Fibroblast of skin of back (primary cell): ENCODE measurements at regions not wholly inside any gene's neighbourhood (a gene's known extent, or its start where the extent isn't known, plus 50 kb on each side); places are given as distances from the start of the nearest gene placed in this dataset.
"Not testable (repeated sequence)": the region's sequence is repeated elsewhere in the genome, so short reads cannot be mapped to it uniquely, and the experiment has no call there.

Experiments used
- DNase-seq: peaks from one replicate; pipeline ENCODE4 v3.0.0-alpha.2; 2013

DNA sequence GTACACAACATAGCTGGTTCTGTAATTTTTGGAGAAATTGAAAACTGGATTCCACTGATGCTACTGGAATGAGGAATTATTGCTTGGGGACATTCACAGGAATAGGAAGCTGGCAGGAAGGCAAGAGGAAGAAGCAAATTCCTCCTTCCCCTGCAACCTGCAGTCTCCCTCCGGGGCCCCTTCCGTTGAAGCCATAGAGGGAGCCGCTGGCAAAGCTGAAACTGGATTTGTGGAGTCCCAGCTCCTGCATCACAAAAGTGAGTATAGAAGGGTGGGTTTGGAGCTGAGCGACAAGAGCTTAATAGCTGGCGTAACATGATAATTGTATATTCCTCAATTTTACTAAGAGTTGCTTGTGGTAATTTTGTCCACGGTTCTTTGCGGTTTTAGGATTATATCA lies 190.8 kb downstream of the ADRA2A start:
- DNase-seq = no peak

DNA sequence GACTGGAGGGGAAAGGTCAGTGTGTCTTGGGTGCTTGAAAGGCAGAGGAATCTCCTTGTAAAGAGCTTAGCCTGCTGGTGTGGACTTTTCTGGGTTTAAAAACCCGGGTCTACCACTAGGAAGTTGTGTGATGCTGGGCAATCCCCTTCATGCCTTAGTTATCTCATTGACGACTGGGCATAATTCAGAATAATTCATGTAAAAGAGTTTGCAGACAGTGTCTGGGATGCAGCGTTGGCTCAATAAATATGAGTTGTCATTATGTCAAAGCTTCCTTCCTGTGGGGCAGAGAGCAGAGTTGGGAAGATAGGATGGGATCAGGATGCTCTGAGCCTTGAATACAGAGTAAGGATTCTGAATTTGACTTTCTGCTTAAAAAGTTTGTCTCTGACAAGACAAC lies 196.4 kb downstream of the ADRA2A start:
- no peak for DNase-seq

DNA sequence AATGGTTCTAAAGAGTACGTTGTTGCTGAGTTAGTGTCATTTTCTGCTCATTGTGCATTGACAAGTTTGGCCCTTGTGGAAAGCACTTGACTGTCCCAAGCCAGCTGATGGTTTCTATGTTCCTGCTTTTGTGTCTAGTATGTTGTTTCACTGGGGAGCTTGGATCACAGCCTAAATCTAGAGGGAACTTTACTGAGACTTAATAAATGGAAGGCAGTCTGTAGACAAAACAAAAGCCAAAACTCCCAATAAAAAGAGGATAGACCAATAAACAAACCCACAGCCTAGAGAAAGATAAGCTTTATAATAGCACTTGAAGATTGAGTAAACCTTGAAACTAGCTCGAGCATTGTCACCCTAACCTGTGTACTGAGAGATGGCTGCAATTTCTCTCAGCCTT lies 196.8 kb downstream of the ADRA2A start:
- DNase-seq = no peak

DNA sequence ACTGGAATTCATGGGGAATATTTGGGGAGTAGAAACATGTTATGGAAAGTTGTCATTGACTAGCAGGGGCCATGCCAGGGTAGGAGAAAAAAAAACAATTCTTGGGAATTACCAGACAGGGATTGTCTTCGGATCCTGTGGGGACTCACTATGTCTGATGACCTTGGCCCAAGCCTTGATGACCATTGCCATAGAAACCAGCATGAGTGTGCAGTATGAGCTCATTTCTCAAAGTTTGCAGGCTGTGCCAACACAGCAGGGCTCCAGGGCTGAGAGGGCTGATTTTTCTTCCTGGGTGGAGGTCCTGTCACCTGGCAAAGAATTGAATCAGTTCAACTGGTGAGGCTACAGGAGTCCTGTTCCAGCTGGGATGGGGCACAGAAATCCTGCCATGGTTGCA lies 198.3 kb downstream of the ADRA2A start:
- DNase-seq = no peak

DNA sequence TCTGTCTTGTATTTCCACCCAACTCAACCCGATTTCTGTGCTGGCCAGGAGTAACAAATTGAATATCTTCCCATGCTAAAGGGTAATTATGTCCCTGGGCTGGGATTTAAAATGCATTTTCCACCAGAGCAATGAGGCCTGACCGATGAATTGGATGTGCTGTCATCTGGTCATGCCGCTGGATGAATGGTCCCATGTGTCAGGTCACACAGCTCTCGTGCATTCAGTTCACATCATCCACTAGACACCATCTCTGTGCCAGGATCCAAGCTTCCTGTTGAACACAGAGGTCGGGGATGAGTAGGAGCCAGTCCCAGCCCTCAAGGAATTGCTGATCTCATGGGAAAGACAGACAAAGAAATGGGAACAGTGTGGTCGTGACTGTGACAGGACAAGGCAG lies 200.8 kb downstream of the ADRA2A start:
- no peak for DNase-seq

DNA sequence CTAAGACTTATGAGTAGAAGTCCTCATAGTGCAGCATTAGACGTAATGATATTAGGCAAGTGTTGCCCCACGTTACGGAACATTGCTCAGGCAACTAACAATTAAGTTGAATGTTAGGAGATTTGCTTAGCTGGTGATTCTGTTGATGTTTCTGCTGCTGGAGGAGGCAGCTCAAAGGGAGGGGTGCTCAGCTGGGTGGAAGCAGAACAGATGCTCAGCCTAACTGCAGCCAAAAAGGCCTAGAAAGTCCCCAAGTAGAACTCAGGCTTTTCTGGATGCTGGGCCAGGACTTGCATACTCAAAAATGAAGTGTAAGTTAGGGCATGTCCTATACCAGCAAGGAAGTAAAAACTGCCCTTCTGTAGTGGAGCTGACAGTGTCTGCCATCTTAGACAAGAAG lies 201.4 kb downstream of the ADRA2A start:
- no peak for DNase-seq

DNA sequence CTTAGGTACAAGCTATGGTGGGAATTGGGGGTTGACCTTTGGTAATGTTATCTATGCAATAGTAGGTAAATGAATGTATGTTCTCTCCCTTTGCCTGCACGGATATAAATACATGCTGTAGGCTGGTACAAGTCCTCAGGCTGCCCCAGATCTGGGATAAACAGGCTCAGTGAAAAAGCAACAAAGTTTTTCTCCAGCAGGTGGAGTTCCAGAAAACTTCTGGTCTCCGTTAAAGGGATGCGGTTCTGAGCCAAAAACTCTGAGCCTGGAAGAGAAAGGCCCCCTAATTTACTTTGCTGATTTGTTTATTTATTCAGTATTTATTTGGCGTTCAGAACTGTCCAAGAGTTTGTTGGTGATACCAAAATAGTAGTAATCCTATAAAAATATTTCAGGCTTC lies 204.7 kb downstream of the ADRA2A start:
- peak; percentile 18 for DNase-seq

DNA sequence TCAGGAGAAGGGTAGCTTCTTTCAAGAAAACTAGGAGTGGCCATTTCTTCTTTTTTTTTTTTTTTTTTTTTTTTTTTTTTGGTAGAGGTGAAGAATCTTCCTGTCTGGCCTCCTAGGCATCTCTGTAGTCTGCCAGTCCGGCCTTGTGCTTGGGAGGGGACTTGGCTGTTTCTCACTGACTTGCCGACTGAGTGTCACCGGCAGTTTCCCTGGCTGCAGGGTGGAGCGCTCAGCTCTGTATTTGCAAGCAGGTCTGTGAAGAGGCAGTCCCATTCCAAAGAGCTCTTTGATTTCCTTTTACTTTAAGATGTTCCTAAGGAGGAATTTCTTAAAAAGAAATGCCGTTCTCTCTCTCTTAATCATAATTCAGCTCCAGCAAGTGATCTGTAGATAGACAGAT lies 212.6 kb downstream of the ADRA2A start:
- DNase-seq = no peak

DNA sequence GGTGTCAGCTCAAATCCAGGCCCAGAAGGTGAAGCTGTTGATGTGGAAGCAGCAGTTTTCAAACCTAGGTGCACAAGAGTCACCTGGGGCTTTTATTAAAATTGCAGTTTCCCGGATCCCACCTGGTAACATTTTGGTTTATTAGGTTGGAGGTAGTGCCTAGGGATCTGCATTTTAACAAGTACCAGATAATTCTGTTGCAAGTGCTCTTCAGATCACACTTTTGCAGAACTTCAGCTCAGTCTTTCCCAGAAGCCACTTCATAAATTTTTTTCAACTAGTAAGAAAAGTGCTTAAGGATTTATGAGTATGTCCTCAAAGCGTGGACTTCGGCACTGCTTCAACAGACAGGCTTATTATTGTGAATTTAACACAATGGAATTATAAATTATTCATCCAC lies 213.8 kb downstream of the ADRA2A start:
- no peak for DNase-seq

DNA sequence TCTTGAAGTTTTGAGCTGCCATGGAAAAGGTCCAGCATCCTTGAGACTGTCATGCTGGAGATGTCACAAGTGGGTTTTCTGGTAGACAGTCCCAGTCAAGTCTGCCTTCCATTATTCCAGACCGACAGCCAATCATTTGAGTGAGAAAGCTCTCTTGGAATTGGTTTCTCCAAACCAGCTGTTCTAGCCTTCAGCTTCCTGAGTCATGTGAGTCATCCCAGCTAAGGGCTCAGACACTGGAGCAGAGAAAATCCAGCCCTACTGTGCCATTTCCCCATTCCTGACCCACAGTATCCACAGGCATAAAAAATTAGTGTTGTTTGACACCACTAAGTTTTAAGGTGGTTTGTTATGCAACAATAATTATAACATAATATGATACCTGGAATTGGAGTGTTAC lies 219.0 kb downstream of the ADRA2A start:
- peak; percentile 35 for DNase-seq

DNA sequence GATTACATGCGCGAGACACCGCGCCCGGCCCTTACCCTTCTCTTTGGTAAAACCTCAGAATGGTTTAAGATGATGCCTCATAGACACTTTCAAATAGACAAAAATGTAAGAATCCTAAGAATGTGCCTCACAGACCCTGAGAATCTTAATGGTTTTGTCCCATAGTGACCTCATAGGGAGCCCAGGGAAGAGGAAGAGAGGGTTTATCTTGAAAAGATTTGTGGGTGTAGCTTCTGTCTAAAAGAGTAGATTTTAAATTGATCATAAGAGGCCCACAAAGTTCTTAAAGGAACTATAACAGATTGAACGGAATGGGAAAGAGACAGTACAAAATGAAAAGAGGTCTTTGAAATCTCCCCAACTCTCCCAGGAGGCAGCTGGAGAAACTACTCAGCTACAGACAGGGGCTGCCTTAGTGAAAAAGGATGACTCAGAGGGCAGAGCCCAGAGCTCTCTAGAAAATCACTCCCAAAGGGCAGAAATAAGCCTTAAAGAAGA lies 220.6 kb downstream of the ADRA2A start:
- peak; percentile 89 for DNase-seq

DNA sequence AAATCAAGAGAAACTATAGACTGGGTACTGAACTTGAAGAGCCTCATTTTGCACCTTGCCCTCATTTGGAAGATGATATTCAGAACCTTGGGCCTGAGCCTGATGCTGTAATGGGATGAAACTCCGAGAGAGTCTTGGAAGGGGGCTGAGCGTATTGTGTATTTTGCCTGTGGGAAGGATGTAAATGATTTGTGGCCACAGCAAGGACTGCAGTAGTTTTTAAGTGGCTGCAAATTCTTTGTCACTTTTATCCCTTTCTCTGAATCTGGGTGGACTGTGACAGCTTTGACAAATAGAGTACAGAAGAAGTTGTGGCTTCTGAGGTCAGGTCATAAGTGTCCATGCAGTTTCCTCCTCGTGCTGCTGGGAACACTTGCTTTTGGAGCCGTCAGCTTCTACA lies 221.2 kb downstream of the ADRA2A start:
- DNase-seq = peak; percentile 16

DNA sequence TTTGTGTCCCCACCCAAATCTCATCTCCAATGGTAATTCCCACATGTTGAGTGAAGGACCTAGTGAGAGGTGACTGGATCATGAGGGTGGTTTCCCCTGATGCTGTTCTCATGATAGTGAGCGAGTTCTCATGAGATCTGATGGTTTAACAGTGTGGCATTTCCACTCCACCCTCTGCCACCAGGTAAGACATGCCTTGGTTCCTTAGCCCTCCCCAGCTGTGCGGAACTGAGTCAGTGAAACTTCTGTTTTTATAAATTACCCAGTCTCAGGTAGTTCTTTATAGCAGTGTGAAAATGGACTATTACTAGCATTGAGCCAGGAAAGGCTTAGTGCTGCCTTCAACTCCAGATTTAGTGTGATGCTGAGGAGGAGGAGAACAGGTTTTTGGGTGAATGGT lies 222.2 kb downstream of the ADRA2A start:
- DNase-seq = no peak

DNA sequence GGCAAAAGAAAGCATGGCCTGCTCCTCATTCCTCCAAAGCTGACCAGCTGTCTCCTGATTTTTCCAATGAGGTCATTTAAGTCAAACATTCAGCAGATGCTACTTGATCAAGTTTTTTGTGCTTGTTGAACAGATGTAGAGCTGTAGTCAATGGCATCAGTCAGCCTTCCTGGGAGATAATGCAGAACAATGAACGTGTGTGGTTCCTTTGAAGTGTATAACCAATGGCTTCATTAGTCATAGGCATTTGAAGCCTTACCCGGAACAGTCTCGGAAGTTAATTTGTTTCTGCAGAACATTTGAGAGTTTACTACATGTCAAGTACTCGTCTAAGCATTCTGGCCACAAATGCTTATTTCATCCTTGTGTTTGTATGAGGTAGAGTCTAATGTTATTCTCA lies 227.1 kb downstream of the ADRA2A start:
- DNase-seq = no peak

DNA sequence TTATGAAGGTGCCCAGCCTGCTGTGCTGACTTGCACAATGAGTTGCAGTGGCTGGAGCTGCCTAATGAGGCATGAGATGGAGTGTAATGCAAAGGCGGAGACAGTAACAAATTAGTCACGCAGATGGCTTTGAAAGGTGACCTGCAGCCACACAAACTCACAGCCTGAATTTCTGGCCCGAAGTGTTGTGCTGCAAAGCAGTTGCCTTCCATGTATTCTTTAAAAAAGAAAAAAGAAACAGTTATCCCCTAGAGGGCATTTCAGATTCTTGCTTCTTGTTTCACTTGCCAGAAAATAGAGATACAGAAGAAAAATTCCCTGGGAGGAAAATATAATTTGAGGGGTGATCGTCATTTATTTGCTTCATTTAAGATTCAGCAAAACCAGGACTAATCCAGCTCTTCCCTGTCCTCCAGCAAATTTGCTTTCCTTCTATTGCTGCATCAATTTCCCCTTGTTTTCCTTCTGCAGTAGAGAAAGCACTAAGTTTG lies 239.9 kb downstream of the ADRA2A start:
- no peak for DNase-seq

DNA sequence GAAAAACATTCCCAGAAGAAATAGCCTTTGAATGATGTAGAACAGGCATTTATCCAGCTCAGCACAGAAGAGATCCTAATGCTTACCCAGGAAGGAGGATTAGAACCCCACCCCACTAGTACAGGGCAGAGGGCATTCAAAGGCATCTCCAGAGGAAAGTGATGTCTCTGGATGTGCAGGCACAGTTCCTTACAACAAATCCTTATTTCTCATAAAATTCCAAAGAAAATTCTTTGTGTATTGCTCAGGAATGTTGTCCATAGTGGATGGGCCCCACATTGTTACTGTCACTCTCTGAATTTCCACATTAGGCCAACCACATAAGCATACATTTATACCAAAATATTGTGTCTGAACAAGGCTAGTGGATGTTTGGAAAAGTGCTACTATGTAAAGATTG lies 243.0 kb downstream of the ADRA2A start:
- DNase-seq = peak; percentile 50

DNA sequence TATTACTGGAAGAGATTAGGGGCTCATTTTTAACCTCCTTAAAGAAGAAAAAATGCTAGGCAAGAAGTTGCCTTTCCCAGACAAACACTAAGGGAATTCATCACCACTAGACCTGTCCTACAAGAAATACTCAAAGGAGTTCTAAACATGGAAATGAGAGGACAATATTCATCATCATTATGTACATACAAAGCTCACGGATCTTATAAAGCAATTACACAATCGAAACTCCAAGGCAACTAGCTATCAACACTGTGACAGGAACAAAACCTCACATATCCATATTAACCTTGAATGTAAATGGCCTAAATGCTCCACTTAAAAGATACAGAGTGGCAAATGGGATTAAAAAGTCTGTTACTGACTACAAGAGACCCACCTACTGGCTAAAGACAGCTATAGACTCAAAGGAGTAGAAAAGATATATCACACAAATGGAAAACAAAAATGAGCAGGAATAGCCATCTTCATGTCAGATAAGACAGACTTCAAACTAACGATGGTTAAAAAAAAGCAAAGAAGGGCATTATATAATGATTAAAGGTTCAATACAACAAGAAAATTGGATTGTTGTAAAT lies 246.6 kb downstream of the ADRA2A start:
- DNase-seq = peak; percentile 21

DNA sequence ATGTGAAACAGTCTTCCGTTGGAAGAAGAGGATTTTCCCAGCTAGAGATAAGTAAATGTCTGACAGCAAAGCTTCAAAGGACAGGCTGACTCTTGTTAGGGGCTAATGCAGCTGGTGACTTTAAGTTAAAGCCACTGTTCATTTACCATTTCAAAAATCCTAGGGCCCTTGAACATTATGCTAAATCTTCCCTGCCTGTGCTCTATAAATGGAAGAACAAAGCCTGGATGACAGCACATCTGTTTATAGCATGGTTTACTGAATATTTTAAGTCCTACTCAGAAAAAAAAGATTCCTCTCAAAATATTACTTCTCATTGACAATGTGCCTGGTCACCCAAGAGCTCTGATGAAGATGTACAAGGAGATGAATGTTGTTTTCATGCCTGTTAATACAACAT lies 255.3 kb downstream of the ADRA2A start:
- DNase-seq = not testable (repeated sequence)

DNA sequence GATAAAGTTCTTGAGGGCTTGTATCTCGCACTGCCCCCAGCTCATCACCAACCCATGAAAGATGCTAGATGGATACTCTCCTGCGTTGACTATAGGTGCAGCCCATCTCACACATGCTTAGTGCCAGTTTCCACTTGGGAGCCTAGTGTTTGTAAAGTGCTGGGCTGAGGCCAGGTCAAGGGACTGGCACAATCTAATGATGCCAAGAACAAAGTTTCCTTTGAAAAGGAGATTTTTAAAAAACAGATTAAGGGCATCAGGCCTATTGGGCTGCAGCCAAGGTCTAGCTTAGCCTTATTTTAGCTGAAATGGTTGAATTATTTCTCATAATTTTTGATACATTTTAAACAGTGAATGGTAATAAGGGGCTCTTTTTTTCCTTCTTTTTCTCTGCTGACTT lies 259.0 kb downstream of the ADRA2A start:
- no peak for DNase-seq

DNA sequence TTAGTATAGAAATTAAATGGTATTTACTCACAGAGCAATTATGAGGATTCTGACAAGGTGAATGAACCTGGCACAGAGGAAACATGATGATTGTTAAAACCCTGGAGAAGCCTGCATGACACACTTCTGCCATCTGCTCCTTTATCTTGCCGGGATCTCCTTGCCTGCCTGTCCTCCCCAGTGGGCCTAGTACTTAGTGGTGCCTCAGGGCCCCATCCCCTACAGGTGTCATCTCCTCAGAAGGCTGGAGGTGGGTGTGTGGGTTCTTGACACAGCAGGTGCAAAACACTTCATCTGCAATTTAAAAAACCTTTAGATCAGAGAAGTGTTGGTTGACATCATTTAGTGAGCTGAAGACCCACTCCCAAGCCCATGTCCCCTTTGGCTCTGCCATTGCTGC lies 261.2 kb downstream of the ADRA2A start:
- DNase-seq = no peak

DNA sequence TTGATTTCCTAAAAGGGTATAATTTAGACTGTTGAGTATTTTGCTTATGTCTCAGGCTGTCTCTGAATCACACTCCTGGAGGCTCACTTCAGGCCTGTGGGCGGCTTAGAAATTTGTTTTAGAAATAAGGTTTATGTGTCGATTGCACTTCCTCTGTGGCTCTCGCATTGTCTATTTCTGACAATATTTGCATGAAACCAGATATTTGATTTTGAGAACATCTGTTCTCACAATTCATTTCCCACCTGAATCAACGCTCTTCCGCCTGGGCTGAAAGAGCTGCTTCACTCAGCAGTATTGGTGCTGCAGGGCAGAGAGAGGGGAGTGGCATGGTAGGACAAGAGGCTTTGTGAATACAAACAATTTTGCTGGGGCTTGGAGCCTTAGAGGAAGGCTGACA lies 262.0 kb downstream of the ADRA2A start:
- DNase-seq = no peak

DNA sequence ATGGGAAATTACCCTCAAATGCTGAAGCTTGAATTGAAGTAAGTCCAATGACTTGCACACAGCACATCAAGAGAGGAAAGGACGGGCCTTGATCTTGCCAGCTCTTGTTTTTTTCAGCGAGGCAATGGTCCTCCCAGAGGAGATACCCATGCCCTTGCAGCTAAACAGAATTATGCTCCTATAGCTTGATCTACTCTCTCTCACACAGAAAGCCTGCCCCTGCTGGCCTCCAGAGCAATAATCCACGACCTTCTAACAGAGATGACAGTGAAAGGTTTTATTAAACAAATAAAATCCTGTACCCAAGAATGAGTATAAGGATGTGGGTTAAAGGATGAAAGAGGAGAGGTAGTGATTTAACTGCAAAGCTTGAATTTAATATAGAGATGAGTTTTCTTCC lies 268.0 kb downstream of the ADRA2A start:
- DNase-seq = no peak

DNA sequence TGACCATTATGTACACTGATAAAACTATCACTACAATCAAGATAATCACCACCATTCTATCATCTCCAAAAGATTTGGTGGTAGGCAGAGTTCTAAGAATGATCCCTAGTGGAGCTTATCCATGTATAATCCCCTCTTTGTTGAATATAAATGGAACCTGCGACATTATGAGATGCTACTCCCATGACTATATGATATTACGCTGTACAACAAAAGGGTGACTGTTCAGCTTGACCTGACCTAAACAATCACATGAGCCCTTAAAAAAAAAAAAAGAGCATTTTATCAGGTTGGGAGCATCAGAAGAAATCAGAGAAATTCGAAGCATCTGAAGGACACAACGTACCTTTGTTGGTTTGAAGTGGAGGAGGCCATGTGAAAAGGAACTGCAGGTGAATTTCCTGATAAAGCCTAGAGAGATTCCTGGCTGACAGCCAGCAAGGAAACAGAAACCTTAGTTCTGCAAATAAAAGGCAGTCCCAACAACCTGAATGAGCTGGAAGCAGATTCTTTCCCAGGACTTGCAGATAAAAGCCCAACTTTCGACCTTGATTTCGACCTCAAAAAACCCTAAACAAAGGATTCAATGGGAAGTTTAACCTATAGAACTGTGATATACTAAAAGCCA lies 270.7 kb downstream of the ADRA2A start:
- DNase-seq = no peak

DNA sequence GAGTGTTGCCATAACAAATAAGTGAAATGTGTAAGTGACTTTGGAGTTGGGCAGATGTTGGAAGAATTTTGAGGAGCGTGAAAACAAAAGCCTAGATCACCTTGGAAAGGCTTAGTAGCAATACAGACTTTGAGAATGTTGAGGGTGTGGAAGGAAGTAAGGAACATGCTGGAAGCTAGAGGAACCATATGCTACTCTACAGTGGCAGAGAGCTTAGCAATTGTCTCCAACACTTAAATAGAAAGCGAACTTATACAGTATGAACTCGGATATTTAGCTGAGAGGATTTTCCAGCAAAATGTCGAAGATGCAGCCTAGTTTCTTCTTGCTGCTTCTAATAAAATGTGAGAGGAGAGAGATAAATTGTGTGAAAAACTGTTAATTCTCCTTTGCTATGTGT lies 271.2 kb downstream of the ADRA2A start:
- no peak for DNase-seq

DNA sequence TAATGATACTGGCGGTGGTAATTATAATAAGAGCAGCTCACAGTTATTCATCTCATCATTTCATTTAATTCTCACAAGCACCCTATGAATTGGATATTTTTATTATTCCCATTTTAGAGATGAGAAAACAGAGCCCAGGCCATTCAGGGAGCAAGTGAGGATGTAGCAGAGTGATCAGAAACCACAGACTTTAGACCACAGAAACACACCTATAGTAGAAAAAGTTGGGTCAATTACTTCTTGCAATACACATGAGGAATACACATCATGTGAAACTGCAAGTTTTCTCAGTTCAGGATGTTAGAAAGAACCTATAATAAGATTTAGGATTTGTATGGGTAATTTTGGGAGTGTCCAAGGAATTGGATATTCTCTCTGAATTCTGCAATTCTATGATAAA lies 278.0 kb downstream of the ADRA2A start:
- DNase-seq = no peak
